OCI-LY3 (cell line): ENCODE measurements at regions not wholly inside any gene's neighbourhood (a gene's known extent, or its start where the extent isn't known, plus 50 kb on each side); places are given as distances from the start of the nearest gene placed in this dataset.

Experiments used
- EZH2phosphoT487 ChIP-seq: fragments of 200-600 bp; shearing (Covaris generic); IDR thresholded peaks from 2 replicates; pipeline ENCODE4 v1.6.1; 2018; ENCODE audit warnings: antibody characterized with exemption, mixed run types, low read depth
- TF ChIP-seq, protein P1 (sequence below): fragments of 200-600, 300-600 bp; sonication (generic); IDR thresholded peaks from 2 replicates; pipeline ENCODE4 v1.5.1; 2014; ENCODE audit warnings: antibody characterized with exemption, low read length, low read depth

DNA sequence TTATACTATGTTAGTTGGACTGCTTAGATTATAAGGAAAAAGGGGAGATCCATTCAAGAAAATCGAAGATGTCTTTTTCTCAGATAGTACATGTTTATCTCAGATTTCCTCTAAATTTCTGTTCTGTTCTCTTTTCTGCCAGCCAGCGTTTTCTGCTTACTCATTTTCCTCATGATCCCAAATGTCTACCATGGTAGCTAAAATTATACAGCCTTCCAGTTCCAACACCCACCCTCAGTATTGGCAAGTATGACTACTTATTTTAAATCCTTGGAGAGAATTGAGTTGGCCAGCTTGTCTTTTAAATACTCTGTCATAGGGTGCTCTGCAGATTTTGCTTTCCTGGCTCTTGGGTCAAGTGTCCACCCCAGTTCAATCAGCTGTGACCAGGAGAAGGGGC lies 95.7 kb upstream of the PLXNA2 start:
- TF ChIP-seq, protein P1, sequence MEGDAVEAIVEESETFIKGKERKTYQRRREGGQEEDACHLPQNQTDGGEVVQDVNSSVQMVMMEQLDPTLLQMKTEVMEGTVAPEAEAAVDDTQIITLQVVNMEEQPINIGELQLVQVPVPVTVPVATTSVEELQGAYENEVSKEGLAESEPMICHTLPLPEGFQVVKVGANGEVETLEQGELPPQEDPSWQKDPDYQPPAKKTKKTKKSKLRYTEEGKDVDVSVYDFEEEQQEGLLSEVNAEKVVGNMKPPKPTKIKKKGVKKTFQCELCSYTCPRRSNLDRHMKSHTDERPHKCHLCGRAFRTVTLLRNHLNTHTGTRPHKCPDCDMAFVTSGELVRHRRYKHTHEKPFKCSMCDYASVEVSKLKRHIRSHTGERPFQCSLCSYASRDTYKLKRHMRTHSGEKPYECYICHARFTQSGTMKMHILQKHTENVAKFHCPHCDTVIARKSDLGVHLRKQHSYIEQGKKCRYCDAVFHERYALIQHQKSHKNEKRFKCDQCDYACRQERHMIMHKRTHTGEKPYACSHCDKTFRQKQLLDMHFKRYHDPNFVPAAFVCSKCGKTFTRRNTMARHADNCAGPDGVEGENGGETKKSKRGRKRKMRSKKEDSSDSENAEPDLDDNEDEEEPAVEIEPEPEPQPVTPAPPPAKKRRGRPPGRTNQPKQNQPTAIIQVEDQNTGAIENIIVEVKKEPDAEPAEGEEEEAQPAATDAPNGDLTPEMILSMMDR, result no peak
- no peak for TF ChIP-seq EZH2phosphoT487
